Panc1 (cell line): ENCODE measurements at regions not wholly inside any gene's neighbourhood (a gene's known extent, or its start where the extent isn't known, plus 50 kb on each side); places are given as distances from the start of the nearest gene placed in this dataset.

Experiments used
- ATAC-seq: fragments of 200-7000 bp; cut with Tn5 transposase; 2 replicates; pipeline ENCODE4 v1.9.1; 2020; ENCODE audit warnings: mild to moderate bottlenecking, moderate library complexity
- BruUV-seq: library from RNA; stranded (reverse); fragments of 400-500 nt; replicated peaks from 2 replicates; lab custom pipeline; 2021; lab: Mats Ljungman, UMichigan
- CTCF ChIA-PET: fragments of 300-600 bp; sonication (Branson Sonifier 250); formaldehyde crosslinking; loops from one replicate; lab custom pipeline; 2022; ENCODE audit warnings: antibody characterized with exemption; lab: Charles Lee
- POLR2A ChIA-PET: fragments of 300-600 bp; sonication (Branson Sonifier 250); formaldehyde crosslinking; loops from one replicate; lab custom pipeline; 2022; ENCODE audit warnings: antibody characterized with exemption; lab: Charles Lee
- DNase-seq: peaks from one replicate; pipeline ENCODE4 v3.0.0-alpha.2; 2010; ENCODE audit warnings: low read depth, low spot score
- H3K27ac ChIP-seq: 2 replicates; pipeline ENCODE4 v1.5.1; 2011; ENCODE audit warnings: mild to moderate bottlenecking, low read length, inconsistent platforms
- H3K27me3 ChIP-seq: fragments of 200-500 bp; sonication (Bioruptor generic); 2 replicates; pipeline ENCODE4 v1.6.0; 2014; ENCODE audit warnings: low read length, inconsistent platforms; ENCODE audit not compliant: control insufficient read depth, insufficient read depth
- H3K36me3 ChIP-seq: fragments of 200-500 bp; sonication (Bioruptor generic); 2 replicates; pipeline ENCODE4 v1.5.1; 2014; ENCODE audit warnings: inconsistent platforms, mild to moderate bottlenecking, low read length, moderate library complexity; ENCODE audit not compliant: control insufficient read depth, insufficient read depth
- H3K4me1 ChIP-seq: 2 replicates; pipeline ENCODE4 v1.5.1; 2011; ENCODE audit warnings: inconsistent platforms, mild to moderate bottlenecking, low read length, moderate library complexity; ENCODE audit not compliant: control insufficient read depth, insufficient read depth
- H3K4me3 ChIP-seq, 2 experiments: 2 replicates each; pipeline ENCODE4 v1.5.1; 2011 to 2012; ENCODE audit warnings: low read depth in 2 of 2, low read length in 2 of 2, mild to moderate bottlenecking in 2 of 2, inconsistent platforms in 1 of 2, moderate library complexity in 1 of 2
- H3K9me3 ChIP-seq: fragments of 200-500 bp; sonication (Bioruptor generic); 2 replicates; pipeline ENCODE4 v1.5.1; 2014; ENCODE audit warnings: low read depth, mild to moderate bottlenecking, inconsistent platforms, low read length, moderate library complexity; ENCODE audit not compliant: control insufficient read depth, insufficient read depth
- POLR2AphosphoS5 ChIP-seq: IDR thresholded peaks from 2 replicates; pipeline ENCODE4 v1.6.1; 2012; ENCODE audit warnings: mild to moderate bottlenecking, low read depth, low read length, moderate library complexity
- REST ChIP-seq, 2 experiments: IDR thresholded peaks; 2 replicates each; pipeline ENCODE4 v1.6.1; 2011 to 2012; ENCODE audit warnings: low read depth in 2 of 2, control low read depth in 1 of 2, low read length in 1 of 2, mild to moderate bottlenecking in 1 of 2, moderate library complexity in 1 of 2; ENCODE audit not compliant: insufficient read depth in 1 of 2
- SIN3A ChIP-seq: IDR thresholded peaks from 2 replicates; pipeline ENCODE4 v1.6.1; 2012; ENCODE audit warnings: low read depth, mild to moderate bottlenecking, low read length, moderate library complexity, borderline replicate concordance; ENCODE audit not compliant: insufficient read depth
- TCF7L2 ChIP-seq: IDR thresholded peaks from 2 replicates; pipeline ENCODE4 v1.6.1; 2011; ENCODE audit warnings: mild to moderate bottlenecking, low read depth, low read length, inconsistent platforms
- in situ Hi-C: cut with HindIII; loops from 2 replicates; pipeline ENCODE4 v1.10.0; 2016; ENCODE audit warnings: low sequenced_read_pairs, low pct_unique_long_range_greater_than_20kb
- intact Hi-C: fragments of 100-400 bp; cut with micrococcal nuclease; formaldehyde crosslinking; loops from one replicate; pipeline ENCODE4 v1.10.0; 2022; ENCODE audit not compliant: unreplicated experiment
- TF ChIP-seq, protein P1 (sequence below): fragments of 450-650 bp; IDR thresholded peaks from 2 replicates; pipeline ENCODE4 v1.5.1; 2017; ENCODE audit warnings: mild to moderate bottlenecking

GRCh38 chr15:68512598-68512997, 66.2 kb upstream of the CORO2B start:
- TF ChIP-seq SIN3A, result no peak
- no peak for TF ChIP-seq REST (IDR thresholded peaks at IDR 0.05; ENCODE audit: insufficient read depth in 1 of 2, low read depth in 2 of 2, low read length in 1 of 2)
- TF ChIP-seq, protein P1, sequence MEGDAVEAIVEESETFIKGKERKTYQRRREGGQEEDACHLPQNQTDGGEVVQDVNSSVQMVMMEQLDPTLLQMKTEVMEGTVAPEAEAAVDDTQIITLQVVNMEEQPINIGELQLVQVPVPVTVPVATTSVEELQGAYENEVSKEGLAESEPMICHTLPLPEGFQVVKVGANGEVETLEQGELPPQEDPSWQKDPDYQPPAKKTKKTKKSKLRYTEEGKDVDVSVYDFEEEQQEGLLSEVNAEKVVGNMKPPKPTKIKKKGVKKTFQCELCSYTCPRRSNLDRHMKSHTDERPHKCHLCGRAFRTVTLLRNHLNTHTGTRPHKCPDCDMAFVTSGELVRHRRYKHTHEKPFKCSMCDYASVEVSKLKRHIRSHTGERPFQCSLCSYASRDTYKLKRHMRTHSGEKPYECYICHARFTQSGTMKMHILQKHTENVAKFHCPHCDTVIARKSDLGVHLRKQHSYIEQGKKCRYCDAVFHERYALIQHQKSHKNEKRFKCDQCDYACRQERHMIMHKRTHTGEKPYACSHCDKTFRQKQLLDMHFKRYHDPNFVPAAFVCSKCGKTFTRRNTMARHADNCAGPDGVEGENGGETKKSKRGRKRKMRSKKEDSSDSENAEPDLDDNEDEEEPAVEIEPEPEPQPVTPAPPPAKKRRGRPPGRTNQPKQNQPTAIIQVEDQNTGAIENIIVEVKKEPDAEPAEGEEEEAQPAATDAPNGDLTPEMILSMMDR, result no peak
- no peak for TF ChIP-seq TCF7L2
- no peak for TF ChIP-seq POLR2AphosphoS5
- ATAC-seq (no peak), DNase-seq (no peak)
- Histone ChIP-seq H3K4me3 (no peak overlapping the region), H3K27ac (no peak overlapping the region), H3K4me1 (no peaks in the 10 kb centered on the region), H3K36me3 (no peaks in the 10 kb centered on the region), H3K27me3 (peaks cover 8% of the 10 kb centered on the region; the same call in 1 of the 2 replicates), H3K9me3 (no peaks in the 10 kb centered on the region; the same call in 1 of the 2 replicates)
- ChIA-PET CTCF (no interaction called here), POLR2A (no interaction called here)
- intact Hi-C loops, result no loop called here
- no TSS peak for BruUV-seq
- in situ Hi-C loops, result no loop called here

DNA sequence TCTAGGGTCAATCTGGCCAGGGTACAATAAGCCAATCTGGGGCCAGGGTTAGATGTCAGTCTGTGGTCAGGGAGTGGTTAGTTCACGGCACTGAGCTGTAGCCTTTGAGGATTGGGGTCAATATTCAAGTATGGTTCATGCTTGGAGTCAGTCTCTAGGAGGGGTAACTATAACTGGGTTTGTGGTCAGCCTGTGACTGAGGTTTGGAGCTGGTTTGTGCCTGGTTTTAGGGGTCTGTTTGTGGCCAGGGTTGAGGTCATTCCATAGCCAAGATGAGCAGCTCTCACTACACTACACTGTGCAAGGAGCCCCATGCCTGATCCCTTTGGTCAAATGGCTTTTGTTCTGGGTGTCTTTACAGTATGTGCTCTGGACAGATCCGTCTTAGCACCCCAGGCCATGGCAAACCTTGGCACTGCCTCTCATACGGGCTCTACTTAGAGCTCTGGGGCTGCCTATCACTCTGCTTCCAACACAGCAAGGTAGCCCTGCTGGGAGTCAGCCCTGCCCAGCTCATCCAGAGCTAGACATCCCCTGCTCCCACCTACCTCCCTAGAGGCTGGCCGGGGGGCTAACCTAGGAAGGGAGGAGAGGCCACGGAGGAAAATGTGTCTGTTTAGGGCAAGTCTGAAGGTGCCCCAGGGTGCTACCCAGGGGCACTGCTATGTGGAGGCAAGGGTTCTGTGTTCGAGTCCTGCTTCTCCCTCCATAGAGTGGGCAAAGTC, 63.3 kb upstream of the CORO2B start:
- Histone ChIP-seq H3K27me3 (peaks cover 14% of the 10 kb centered on the region; the same call in 1 of the 2 replicates), H3K9me3 (no peaks in the 10 kb centered on the region; the same call in 1 of the 2 replicates), H3K4me1 (no peaks in the 10 kb centered on the region), H3K4me3 (no peak overlapping the region), H3K27ac (no peak overlapping the region), H3K36me3 (no peaks in the 10 kb centered on the region)
- TF ChIP-seq POLR2AphosphoS5 (no peak), SIN3A (no peak), TCF7L2 (no peak), REST (IDR thresholded peaks at IDR 0.05; ENCODE audit: insufficient read depth in 1 of 2, low read depth in 2 of 2, low read length in 1 of 2) (no peak)
- TF ChIP-seq, protein P1, result no peak
- BruUV-seq, result no TSS peak
- ATAC-seq, result no peak
- ChIA-PET CTCF (no interaction called here), POLR2A (no interaction called here)
- in situ Hi-C loops (no loop called here), intact Hi-C loops (no loop called here)
- no peak for DNase-seq
